HG03108 (cell line): ENCODE measurements at regions not wholly inside any gene's neighbourhood (a gene's known extent, or its start where the extent isn't known, plus 50 kb on each side); places are given as distances from the start of the nearest gene placed in this dataset.
"Not testable (repeated sequence)": the region's sequence is repeated elsewhere in the genome, so short reads cannot be mapped to it uniquely, and the experiment has no call there.

ENCODE experiments used
- ATAC-seq: cut with Tn5 transposase; IDR thresholded peaks from one replicate; pipeline ENCODE4 v1.9.1; 2021; ENCODE audit warnings: moderate library complexity; ENCODE audit not compliant: unreplicated experiment

DNA sequence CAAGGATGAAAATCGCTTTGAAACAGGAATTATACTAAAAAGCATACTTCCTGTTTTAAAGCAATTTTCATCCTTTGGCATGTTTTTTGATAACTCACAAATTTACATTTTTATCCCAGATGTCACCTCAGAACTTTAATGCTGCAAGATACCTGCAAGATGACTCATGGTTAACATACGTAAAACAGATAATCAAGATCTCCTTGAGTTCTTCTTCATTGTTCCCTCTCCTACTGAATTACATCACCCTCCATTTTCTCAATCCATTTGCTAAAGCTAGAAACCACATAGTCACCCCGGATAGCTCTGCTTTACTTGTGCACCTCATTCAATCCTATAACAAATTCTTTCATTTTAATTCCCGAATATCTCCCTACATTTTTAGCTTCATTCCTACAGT lies 1114.2 kb downstream of the PLA2G4A start:
- ATAC-seq = no peak

DNA sequence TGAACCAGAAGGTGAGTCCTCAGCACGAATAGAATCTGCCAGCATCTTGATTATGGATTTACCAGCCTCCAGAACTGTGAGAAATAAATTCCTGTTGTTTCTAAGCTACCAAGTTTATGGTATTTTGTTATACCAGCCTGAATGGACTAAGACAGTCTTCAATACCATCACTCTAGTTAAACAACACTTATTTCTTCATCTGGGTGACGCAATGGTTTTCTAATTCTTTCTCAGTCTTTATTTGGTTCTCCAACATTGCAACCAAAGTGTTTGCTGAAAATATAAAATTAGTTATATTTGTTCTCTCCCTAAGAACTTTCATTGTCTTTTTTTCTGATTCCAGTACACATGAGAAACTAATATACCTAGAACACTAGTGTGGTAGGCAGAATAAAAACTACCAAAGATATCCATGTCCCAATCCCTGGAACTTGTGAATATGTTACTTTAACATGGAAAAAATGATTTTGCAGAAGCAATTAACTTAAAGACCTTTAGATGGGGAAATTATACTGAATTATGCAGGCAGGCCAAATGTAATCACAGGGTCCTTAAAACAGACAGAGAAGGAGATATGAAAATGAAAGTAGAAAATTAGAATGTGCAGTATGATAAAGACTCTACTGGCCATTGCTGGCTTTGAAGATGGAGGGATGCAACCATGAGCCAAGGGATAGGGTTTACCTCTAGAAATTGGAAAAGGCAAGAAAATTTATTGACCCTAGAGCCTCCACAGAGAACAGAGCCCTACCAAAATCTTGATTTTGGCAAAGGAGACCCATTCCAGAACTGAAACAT lies 1115.1 kb downstream of the PLA2G4A start:
- no peak for ATAC-seq

DNA sequence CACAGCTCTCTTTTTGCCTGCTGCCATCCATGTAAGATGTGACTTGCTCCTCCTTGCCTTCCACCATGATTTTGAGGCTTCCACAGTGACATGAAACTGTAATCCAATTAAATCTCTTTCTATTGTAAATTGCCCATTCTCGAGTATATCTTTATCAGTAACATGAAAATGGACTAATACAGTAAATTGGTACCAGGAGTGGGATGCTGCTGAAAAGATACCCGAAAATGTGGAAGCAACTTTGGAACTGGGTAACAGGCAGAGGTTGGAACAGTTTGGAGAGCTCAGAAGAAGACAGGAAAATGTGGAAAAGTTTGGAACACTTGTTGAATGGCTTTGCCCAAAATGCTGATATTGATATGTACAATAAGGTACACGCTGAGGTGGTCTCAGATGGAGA lies 1117.9 kb downstream of the PLA2G4A start:
- not testable (repeated sequence) for ATAC-seq

DNA sequence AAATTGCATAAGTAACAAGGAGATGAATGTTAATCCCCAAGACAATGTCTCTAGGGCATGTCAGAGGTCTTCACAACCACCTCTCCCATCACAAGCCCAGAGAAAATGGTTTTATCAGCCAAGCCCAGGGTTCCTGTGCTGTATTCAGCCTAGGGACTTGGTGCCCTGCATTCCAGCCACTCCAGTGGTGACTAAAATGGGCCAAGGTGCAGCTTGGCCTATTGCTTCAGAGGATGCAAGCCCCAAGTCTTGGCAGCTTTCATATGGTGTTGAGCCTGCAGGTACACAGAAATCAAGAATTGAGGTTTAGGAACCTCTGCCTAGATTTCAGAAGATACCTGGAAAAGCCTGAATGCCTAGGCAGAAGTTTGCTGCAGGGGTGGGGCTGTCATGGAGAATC lies 1118.6 kb downstream of the PLA2G4A start:
- ATAC-seq = no peak

DNA sequence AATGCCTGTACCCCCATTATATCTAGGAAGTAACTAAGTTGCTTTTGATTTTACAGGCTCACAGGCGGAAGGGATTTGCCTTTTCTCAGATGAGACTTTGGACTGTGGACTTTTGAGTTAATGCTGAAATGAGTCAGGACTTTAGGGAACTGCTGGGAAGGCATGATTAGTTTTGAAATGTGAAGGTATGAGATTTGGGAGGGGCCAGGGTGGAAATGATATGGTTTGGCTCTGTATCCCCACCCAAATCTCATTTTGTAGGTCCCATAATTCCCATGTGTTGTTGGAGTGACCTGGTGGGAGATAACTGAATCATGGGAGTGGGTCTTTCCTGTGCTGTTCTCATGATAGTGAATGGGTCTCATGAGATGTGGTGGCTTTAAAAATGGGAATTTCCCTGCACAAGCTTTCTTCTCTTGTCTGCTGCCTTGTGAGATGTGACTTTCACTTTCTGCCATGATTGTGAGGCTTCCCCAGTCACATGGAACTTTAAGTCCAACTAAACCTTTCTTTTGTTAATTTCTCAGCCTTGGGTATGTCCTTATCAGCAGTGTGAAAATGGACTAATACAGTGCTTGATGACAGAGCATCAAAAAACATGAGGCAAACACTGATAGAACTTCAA lies 1119.5 kb downstream of the PLA2G4A start:
- no peak for ATAC-seq

DNA sequence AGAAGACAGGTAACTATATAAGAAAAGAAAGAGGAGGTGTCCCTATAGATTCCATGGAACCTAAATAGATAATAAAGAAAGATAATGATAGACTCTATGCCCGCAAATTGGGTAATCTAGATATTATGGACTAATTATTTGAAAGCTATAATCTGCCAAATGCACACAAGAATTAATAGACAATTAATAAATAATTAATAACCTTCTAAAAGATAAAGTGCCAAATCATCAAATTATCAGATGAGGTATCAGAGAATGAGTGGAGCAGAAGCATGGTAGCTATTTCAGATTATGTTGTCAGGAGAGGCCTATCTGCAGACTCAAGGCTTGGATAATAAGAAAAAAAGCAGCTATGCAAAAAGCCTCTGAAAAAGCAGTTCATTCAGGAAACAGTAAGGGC lies 1120.8 kb downstream of the PLA2G4A start:
- no peak for ATAC-seq

DNA sequence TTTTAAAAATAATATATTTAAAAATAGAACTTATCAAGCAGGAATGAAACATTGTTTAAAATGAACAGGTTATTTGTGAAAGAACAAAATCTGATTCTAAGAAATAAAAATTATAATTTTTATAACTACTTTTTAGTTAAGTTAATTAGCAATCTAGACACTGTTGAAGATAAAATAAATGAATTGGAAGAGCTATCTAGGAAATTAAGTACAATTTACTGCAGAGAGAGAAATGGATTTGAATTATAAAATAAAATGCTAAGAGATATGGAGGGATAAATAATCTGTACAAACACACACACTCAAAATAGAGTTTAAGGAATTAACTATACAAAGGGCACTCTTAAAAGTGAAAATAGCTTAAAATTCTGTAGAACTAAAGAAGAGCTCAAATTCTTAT lies 1123.1 kb downstream of the PLA2G4A start:
- no peak for ATAC-seq

DNA sequence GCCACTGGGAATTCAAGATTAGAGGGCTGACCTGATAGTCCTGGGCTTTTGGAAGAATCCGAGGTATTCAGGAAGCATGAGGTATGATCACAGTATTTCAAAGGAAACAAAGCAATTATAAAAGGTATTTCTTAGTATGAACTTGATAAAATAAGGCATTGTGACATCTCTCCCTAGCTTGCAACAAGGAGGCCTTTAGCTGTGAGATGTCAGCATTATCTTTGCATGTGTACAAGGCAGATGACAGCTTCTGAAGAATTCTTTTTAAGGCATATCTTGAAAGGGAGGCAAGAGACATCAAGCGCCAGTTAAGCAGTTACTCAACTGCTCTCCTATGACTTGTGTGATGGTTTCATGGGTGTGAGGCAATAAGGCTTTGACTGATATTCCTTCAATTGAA lies 1123.7 kb downstream of the PLA2G4A start:
- no peak for ATAC-seq

DNA sequence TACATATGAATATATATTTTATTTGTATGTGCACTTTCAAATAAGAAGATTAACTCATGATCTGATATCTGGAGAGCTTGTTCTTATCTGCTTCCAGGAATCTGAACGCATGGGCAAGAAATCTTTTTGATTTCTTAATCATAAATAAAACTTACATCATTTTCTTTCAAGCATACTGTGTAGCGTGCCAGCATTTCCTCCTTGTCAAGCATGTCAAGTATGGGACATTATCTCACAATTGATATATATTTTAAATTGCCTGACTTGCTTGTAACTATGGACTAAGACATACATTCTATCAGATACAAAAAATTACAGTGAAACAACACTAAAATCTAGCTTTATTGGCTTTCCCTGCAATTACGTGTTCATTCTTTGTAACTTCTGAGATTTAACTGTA lies 1128.2 kb downstream of the PLA2G4A start:
- ATAC-seq = no peak

DNA sequence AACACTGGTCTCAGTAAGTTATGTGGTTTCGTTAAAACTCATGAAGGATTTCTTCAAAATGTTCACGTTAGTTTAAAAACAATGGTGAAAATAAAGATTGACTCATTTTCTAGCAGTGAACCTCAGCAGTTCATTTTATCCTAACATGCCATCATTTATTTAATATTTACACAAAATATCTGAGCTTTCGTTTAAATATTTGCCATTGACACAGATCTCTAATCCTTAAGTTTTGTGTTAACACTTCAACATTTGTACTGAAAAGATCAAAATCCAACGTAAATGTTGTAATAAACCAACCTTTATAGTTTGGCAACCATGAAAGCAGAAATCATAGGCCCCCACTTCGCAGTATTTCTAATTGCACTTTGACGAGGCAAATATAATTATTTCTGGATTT lies 1129.5 kb downstream of the PLA2G4A start:
- no peak for ATAC-seq

DNA sequence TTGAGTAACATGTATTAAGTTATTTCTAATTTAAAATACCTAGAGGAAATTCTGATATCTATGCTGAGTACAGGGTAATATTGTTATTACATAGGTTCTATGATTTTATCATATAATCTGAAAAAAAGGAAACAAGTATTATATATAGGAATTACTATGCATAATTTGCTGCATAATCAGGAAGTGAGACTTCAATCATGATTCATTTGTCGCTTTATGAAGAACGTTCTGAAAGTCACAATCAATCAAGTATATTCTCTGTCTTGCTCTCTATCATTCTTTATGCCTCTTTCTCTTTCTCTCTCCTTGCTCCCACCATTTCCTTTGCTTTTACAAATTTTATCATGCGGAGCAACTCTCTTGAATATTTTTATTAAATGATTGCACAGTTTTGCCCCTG lies 1130.3 kb downstream of the PLA2G4A start:
- ATAC-seq = no peak

DNA sequence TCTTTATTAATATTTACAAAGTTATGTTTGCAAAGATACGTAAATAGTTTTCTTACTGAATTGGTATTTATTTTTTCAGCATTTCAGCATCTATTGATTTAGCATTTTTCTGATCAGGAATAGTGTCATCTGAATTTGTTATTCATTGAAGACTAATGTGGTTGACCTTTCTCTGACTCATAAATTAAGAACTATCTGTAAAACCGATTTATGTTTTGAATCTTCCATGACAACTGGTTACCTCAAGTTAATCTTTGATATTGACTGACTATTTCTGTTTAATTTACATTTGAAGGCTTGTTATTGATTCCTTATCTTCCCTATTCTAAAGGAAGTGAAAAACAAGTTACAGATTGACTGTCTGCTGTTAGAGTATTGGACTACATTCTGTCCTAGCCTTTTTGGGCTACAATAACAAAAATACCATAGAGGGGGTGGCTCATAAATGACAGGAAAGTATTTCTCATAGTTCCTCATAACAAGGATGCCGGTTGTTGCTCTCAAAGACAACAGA lies 1131.4 kb downstream of the PLA2G4A start:
- no peak for ATAC-seq

DNA sequence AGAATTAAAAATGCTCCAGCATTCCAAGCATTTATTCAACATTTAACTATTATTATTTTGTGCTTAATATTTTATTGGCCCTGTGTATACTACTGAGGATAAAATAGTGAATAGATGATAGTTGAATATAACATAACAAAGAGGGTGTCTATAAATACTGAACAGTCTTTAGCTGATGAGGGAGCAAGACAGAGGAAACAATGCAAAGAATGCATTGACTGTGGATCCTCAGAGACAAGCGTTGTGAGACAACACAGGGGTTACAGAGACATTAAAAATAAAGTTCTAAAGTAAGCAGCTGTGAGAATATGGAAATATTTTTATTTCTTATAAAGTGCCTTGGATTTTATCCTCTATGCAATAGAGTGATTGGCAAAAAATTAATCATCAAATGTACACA lies 1133.1 kb downstream of the PLA2G4A start:
- no peak for ATAC-seq

DNA sequence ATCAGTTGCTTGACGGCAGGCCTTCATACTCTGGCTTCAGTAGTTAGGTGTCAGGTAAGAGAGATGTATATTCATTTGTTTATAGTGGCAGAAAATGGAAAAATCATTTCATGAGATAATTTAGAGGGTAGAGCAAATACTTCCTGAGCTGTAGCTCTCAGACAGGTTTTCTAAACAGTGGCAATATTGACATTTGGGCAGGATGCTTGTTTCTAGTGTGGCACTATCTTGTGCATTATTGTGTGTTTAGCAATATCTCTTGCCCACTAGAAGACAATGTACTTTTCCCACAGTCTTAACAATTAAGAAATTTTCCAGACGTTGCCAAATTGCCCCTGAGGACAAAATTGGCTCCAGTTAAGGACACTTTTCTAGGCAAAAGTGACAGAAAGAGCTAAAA lies 1143.1 kb downstream of the PLA2G4A start:
- ATAC-seq = no peak

DNA sequence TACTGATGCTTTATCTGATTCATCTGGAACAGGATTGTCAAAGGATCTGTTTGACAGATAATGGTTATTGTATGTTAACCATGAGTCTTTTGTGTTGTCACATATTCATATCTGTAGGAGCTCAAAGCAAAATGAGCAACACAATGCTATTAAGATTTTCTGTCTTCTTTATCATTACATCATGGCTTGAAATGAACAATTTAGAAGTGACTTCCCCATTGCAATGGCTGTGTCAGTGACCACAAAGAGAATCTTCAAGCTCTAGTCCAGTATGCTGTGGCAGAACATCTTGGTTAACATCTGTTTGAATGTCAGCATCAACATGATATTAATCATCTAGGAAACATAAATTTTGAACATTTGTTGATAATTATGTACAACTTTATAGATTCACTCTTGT lies 1148.5 kb downstream of the PLA2G4A start:
- no peak for ATAC-seq

DNA sequence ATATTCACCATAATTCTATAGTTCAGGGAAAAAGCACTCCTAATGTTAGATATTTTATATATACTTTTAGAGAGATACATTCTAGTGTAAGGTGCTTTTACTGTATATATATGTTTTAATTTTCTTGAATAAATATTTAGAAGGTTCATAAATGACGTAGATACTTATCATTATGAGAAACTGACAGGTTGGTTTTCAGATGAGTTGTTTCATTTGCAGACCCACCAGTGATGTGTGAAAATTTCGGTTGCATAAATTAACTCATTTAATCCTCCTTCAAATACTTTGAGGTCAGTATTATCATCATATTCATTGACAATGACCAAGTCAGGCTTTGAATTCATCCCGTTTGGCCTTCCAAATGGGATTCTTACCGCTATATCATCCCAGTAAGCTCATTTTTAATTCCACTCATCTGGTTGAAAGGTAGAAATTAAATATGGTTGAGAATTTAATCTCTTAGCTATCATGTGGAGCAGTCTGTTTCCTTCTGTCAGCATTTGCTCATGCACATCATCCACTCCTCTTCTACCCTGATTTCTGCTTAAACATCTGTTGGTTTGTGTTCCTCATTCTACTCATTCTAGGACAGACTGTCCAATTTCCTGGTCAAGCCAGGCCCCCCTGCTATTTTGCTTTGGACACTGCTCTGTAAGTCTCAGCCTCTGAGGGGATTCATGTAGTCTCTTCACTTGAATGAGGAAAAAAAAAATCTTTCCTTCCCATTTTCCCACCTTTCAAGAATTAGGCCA lies 1156.6 kb downstream of the PLA2G4A start:
- ATAC-seq = no peak

DNA sequence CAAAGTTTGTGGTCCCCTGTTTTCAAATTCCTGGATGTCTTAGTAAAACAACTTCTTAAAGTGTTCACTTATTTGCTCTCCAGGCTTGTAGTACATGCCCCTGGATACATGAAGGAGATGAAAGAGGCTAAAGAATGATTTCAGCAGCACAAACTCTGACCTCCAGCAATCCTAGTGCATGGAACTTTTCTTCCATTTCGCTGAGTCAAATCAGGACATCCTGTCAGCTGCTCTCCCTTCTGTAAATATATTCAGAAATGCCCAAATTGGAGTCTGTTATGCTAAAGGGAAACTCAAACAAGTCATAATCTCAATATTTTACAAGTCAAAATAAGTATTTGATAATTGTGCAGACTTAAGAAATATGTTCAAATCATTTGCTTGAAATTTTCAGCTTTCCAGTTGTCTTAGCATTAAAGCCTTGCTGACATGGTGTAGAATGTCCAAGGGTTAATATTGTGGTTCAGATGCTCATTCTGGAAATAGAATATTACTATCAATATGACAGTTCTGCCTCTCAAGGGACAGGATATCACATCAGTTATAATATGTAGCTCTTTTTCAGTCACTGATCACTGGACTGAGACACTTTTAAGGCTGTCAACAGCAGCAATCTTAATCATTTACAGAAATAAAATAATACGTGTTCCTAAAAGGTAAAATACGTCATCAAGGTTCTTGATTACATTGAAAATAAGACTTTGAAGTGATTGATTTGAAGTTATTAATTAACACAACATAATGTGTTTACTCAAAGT lies 1157.3 kb downstream of the PLA2G4A start:
- ATAC-seq = peak; percentile 76

DNA sequence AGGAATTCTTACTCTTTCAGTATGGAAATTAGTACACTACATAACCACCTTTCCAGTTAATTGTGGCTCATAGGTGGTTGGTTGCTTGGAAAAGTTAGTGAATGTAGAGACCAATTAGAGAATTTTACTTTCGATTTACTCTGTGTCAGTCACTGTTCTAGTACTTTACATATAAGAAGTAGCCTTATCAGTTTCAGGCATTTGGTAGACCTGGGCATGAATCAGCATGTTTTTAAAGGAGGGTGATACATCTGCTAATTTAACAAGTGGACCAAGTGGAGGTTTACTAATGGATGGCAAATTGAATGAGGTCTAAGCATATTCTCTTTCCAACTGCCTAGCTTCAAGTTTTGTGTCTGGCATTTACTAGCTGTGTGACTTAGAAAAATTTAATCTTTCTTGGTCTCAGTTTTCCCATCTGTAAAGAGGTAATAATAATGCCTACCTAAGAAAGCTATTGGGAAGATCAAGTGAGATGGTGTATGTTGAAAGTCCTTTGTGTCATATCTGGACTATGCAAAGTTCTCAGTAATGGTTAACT lies 1158.6 kb downstream of the PLA2G4A start:
- ATAC-seq = no peak

DNA sequence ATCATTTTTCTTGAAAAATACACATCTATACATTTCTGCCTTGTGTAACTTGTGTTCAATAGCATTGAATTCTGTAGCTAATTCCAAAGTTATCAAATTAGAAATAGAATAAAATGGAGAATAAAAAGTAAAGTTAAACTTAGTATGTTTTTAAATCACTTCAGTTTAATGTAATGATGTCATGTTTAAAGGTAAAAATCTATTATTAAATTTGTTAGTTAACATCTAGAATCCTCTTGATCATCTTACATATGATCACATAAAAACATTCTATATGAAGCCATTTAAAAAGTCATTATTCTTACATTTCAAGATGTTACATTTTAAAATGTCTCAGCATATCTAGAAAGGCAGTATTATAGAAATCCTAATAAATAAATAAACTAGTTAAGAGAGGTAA lies 1163.2 kb downstream of the PLA2G4A start:
- ATAC-seq = no peak

DNA sequence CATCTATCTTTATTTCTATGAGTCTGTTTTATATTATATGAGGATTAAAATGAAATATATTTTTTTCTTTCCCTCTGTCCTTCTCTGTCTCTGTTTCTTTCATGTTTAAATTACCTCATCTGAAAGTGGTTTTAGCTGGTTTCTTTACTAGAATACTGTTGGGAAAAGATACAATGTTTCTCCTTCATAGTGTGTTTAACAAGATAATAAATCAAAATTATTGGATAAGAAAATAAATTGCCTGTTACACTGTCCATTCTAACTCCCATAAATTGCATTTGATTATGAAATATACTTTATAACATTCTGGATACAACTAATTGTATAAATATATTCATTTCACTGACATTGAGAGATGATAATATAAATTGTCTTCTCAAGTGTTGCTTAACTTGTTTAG lies 1168.0 kb downstream of the PLA2G4A start:
- no peak for ATAC-seq

DNA sequence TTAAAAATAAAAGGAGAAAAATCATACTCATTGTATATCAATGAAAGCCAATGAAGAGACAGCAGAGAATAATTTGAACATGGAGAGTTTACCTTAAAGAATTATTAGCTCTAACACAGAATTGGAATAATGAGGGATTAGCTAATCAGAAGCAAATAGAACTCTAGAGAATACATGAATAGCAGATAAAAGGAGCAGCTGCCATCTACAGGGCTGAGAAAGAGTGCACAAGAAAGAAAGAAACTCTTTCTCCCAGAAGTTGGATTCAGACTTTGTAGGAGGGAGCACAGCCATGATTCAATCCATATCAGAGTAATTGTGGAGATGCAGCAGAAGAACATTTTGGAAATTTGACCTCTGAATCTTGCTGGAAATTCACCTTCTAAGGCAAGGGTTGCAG lies 1171.2 kb downstream of the PLA2G4A start:
- no peak for ATAC-seq
